Activated CD8-positive, alpha-beta memory T cell treated with anti-CD3 and anti-CD28 coated beads, Interleukin-2, amount 50 U/mL, for 1 hour (primary cell): ENCODE measurements at regions not wholly inside any gene's neighbourhood (a gene's known extent, or its start where the extent isn't known, plus 50 kb on each side); places are given as distances from the start of the nearest gene placed in this dataset.
"Not testable (repeated sequence)": the region's sequence is repeated elsewhere in the genome, so short reads cannot be mapped to it uniquely, and the experiment has no call there.

Experiments
- DNase-seq: peaks from one replicate; pipeline ENCODE4 v3.0.0-alpha.2; 2020; ENCODE audit errors: extremely low read depth

DNA sequence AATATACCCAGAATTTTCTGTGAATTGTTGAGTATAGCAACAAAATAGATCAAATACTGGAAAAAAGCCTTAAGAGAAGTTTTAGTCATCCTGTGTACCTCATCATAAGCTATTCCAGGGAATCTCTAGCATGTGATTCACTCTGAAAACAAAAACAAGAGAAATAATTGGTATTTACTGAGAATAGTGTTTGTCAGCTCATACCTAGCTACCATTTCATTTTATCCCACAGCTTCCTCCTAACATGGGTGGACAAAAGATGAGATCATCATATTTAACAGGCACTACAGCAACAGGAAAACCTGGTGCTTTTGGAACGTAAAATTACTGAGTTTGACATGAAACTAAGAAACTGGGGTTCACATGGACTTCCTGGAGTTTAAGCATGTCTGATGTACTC is 753.5 kb upstream of the NECTIN3 start:
- DNase-seq, result no peak

DNA sequence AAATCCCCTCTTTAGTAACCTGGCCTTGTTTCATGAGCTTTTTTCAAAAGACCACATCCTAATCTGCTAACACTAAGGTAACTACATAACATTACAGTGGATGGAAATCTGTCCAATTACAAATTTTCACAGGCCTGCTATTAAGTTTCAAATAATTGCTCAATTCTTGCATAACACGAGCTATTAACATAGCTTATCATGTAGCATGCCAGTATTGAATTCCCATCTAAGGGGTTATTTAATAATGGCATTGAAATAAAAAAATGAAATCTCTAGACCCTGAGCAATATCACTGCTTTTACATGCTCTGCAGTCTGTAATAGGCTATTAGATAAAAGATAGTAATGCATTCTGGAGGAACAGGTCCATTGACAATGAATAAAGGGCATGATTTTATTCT is 748.3 kb upstream of the NECTIN3 start:
- DNase-seq, result no peak

DNA sequence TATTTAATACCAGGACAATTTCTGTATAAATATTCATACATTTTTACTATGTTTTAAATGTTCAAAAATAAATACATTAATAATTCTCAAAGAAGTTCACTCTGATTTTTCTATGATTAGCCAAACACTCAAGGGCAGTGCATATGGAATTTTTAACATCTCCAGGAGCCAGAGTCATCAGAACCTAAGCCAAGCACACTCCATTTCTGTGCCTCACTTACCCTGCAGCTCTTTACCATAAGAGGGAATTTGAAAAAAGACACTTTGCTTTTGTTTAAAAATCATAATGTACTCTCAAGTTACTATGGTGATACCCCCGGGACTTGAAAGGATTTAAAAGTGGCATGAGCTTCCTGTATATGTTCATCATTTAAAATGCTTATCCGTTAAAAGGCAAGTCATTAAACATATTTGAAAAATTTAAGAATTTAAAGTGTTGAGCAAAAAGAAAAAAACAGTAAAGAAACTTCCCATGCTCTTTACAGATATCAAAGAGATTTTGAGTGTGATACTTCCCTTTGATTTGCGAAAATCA is 747.4 kb upstream of the NECTIN3 start:
- no peak for DNase-seq

DNA sequence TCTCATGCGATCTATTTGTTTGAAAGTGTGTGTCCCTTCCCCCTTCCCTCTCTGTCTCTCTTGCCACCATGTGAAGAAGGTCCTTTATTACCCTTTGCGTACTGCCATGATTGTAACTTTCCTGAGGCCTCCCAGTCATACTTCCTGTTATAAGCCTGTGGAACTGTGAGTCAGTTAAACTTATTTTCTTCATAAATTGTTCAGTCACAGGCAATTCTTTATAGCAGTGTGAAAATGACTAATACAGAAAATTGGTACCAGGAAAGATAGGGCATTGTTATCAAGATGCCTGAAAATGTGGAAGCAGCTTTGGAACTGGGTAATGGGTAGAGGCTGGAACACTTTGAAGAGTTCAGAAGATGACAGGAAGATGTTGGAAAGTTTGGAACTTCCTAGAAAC is 743.7 kb upstream of the NECTIN3 start:
- no peak for DNase-seq

DNA sequence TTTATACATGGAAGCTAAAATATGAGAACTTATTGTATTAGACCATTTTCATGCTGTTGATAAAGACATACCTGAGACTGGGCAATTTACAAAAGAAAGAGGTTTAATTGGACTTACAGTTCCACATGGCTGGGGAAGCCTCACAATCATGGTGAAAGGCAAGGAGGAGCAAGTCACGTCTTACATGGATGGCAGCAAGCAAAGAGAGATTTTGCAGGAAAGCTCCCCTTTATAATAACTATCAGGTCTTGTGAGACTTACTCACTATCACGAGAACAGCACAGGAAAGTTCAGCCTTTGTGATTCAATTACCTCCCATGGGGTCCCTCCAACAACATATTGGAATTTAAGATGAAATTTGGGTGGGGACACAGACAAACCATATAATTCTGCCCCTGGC is 740.1 kb upstream of the NECTIN3 start:
- DNase-seq, result not testable (repeated sequence)

DNA sequence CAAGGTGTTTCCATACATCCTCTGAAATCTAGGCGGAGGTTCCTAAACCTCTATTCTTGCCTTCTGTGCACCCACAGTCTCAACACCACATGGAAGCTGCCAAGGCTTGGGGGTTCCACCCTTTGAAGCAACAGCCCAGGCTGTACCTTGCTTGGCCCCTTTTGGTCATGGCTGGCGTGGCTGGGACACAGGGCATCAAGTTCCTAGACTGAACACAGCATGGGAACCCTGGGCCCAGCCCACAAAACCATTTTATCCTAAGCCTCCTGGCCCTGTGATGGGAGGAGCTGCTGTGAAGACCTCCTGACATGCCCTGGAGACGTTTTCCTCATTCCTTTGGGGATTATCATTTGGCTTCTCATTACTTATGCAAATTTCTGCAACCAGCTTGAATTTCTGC is 739.0 kb upstream of the NECTIN3 start:
- no peak for DNase-seq

DNA sequence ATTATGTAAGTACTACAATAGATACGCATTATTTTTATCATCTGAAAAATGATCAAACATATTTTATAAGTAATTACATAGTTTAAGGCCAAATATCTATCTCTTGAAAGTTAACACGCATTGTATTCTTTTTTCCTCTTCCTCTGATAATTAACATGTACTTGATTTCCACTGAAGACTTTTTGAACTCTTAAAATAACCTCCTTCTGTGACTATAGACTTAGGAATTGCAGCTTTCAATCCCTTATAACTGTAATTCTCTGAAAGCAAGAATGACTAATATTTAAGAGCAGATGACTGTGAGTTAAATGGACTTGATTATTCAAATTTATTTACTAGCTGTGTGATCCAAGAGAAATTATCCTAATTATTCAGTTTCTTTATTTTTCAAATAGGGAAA is 730.6 kb upstream of the NECTIN3 start:
- no peak for DNase-seq

DNA sequence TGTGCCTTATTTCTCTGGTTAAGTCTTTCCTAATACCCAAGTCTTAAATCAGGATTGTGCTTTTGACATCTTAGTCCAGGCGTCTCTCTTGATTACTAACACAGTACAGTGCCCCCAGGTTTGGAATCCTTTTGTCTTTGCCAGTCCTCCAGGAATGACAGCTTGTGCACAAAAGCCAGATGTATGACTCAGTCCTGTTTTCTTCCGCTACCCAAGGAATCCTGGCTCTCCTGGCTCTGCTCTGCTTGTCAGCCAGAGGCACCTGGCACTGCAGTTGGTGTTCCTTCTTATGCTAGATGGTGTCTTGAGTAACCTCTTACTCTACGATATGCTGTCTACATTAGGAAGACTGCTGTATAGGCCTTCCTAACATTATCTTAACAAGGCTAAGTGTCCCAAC is 728.2 kb upstream of the NECTIN3 start:
- DNase-seq, result no peak

DNA sequence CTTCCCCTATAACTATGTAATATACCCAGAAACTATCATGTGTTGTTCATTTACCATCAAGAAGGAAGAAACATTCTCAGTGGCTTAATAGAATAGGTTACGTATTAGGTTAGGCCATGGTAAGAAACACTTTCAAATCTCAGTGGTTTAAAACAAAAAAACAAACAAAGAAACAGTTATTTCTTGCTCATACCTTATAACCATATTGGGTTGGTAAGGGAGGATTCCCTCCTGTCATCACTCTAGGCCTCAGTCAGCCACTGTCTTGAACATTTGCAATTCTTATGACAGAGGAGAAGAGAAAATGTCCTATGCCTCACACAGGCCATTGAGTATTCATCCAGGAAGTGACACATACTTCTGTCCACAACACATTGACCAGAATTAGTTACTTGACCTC is 727.7 kb upstream of the NECTIN3 start:
- DNase-seq, result no peak

DNA sequence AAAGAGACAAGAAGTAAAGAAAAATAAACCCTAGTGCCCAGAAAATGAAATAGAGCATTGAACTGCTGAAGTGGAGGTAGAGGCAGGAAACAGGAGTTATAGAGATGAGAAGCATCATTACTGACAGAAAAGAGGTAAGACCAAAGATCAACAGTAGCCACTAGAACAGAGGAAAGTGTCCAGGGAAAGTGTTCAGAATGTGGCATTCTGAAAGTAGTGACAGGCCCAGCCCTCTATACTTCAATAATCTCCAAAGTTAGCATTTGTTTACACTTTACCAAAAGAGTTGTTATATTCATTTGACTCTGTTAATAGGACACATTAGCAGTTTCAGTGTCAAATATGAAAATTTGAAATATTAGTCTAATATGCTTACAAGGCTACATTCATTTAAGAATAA is 727.1 kb upstream of the NECTIN3 start:
- DNase-seq, result no peak

DNA sequence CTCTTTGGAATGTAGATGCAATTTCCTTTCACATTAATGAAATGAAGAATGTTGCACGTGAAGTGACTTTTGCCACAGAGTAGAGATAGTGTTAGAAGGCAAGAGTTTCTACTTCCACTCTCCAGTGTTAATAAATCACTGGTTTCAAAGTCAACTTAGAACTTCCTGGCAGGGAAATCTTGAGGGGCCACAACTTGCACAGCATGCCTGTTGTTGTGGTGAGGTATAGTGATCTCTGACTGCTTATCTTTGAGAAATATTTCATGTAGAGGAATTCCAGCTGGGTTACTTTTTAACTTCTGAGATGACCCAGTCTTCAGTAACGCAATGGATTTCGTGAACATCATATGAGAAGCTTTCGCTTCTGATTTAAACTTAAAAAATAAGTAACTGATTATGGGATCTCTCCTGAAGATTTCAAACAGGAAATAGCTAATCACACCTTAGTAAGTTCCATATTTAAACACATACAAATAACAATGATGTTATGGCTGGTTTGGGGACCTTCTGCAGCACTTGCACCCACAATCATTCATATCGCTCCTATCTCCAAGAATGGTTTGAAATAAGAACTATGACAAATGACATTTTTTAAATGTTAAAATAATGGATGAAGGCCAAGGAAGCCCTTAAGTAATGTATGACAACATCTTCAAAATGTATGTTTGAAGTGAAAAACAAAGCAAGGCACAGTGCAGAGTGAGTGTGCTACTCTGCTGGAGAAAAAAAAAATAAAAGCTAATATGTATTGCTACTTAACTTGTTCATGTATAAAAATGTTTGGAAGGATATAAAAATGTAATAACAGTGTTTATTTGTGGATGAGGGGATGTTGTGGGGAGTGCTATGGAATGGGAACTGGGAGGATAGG is 726.5 kb upstream of the NECTIN3 start:
- no peak for DNase-seq

DNA sequence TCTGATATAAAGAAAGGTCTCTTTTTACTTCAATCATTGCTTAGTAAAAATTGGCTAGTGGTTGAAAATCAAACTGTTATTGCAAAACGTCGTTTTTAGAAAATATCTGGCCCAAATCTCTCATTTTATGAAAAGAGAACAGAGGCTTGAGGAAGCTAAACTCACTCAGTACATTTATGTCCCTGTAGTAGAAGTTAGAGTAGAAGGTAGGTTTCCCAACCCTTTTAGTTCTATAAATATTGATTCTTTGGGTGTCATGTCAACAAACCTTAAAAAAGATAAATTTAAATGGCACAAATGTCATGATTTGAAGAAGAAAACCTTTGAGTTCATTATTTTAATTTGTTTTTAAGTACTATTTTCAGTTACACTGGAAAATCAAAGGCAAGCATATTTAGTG is 722.3 kb upstream of the NECTIN3 start:
- no peak for DNase-seq

DNA sequence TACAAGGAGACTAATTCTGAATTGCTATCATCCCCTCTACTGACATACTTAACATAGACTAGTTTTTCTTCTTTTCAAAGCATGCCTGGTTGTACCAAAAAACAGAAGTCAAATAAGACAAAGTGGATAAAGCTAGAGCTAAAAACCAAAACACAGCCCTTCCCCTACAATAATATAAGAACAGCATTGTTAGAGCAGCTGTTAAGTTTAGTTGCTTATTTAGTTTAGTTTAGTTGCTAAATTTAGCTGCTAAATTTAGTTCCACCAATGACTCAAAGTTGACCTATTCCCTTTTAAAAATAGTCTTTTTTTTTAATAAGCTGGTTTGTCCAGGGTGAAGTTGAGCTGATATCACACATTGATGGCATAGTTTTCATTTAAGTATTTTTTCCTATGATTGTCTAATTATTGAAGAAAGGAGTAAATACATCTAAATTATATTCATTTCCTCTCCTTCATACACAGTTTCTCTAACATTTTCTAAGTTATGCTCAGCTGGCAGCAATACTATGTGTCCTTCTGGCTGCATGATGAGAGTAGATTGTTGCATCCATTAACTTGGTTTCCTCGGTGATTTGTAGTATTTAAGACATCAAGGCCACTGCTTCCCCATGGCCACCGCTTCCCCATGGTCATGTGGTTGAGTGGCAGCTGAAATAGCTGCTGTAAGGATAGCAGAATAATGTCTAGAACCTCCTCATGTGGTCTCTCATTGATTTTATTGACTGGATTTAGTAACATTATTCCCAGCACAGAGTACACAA is 718.6 kb upstream of the NECTIN3 start:
- no peak for DNase-seq

DNA sequence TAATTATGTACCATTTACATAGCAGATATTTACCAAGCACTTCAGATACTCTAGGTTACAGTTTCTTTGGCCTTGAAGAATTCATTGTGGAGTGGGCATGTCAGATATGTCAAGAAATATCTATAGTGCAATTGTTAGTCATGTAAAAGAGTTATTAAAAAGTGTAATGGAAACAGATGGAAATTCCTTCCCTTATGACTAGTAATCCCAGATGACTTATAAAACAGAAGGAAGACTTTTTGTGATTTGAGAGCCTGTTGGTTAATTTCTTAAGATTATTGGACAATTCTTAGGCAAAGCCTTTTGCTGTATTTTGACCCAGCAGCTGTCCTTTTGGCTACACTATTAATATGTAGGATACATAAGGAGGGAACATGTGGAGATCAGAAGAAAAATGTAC is 708.9 kb upstream of the NECTIN3 start:
- DNase-seq, result no peak

DNA sequence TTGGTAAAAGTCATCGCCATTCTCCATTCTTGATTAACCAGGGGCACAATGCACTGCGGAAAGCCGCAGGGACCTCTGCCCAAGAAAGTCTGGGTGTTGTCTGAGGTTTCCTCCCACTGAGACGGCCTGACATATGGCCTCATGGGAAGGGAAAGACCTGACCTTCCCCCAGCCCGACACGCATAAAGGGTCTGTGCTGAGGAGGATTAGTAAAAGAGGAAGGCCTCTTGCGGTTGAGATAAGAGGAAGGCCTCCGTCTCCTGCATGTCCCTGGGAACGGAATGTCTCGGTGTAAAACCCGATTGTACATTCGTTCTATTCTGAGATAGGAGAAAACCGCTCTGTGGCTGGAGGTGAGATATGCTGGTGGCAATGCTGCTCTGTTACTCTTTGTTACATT is 704.3 kb upstream of the NECTIN3 start:
- not testable (repeated sequence) for DNase-seq

DNA sequence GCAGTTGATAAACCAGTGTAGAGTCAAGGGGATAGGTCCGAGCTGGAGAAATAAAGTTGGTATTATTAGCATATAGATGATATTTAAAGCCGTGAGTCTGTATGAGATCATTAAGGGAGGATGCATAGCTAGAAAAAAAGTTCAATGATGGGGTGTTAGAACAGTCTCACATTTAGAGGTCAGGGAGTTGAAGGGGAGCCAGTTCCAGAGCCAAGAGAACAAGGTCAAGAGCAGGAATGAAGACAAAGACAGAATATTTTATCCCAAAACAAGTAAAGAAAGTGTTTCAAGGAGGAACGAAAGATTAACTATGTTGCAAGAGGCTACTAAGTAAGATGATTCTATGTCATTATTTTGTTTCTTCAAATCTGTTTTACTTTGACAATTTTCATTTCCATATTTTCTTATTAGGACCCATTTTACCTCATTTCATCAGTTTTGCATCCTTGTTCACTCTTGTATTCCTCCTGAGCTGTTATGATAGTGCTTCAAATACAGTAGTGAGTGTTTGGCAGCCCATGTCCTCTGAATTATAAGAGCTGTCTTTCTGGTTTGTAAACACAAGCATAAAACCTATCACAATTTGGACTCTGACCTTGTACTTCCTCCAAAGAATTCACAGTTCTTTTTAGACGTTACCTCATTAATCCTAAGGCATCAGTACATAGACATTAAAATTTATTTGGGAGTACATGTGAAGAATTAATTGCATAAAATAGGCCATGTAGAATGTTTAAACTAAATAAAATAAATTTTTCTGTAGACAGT is 695.7 kb upstream of the NECTIN3 start:
- DNase-seq, result no peak

DNA sequence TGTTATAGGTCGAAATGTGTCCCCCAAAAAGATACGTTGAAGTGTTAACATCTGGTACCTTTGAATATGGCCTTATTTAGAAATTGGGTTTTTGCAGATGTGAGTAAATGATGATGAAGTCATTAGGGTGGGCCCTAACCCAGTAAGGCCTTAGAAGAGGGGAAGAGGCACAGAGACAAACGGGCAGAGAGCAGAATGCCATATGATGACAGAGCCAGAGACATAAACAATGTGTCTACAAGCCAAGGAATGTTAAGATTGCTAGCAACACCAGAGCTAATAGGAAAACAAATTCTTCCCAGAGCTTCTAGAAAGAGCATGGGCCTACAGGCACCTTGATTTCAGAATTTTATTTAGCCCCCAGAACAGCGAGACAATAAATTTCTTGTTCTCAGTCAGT is 693.1 kb upstream of the NECTIN3 start:
- no peak for DNase-seq

DNA sequence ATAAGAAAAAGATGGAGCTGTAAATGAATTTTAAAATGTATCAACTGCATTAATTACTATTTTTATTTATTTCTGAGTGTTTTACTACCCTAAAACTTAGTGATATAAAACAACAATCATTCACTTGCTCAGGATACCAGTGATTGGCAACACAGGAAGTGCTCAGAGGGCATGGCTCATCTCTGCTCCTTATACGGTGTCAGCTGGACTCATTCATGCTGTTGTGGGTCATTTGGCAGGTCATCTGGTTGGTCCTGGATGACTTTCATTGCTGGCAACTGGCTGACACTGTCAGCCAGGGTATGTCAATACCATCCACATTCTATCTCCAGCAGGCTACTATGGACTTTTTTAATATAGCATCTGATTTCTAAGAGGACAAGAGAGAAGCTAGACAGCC is 689.6 kb upstream of the NECTIN3 start:
- no peak for DNase-seq

DNA sequence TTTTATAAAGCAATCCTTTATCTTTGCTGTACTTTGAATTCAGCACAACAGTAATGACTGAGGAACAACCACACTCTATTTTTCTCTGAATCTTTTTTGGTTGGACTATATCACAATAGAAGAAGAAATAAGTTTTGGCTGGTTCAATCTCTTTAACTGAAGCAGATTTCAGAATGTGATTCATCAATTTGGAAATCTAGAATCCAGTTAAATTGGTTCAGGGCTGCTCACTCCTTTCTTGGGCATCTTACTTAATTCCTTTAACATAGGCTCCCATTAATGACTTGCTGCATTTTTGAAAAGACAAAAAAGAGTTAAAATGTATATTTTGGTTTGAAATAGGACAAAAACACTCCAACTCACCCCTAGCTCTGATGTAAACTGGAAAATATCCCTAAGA is 688.3 kb upstream of the NECTIN3 start:
- DNase-seq, result no peak

DNA sequence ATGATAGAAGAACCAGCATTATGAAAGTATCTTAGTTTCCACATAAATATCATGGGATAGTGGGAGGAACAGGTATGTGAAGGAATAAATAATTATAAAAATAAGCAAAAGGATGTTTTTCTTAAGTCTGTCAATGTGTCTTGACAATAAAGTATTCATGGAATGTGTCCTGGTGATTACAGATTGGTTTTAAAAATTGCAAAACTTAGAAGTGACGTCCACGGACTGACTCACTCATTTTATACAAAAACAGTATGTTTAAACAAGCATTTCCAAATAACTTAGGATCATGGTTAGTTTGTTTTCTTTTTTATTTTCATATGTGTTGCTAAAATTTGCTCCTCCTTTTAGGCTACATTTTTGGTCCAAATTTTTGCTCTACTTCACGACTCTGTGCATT is 687.0 kb upstream of the NECTIN3 start:
- DNase-seq, result no peak

DNA sequence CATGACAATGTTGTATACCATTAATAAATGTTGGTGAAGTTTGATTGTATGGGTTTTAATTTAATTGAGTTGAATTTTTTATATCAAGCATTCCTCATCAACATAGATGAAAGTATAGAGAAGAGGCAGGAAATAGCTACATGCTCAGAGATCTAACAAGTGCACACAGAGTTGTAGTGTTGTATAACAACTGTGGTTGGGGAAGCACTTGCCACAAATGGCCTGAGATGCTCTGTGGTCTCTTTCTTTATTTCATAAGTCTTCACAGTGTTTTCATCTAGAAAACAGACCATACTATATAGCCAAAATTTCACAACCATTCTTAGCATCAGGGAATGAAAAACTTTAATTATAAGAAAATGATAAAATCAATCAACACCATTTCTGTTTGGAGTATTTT is 682.6 kb upstream of the NECTIN3 start:
- DNase-seq, result no peak

DNA sequence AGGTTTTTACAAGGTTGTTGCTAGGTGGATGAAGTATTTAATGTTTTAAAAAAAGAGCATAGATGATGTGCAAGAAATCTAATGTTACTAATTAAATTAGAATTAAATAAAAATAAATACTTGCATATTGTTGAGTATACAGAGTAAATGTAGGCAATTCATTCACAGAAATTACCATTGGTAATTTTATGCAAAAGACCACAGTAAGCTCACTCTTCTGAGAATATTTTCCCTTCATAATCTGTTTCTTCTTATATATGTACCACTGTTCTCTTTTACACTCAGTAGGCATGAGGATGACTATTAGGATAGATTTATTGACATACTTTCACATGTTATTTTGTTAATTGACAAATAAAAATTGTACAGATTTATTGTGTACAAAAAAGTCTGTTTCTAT is 681.2 kb upstream of the NECTIN3 start:
- DNase-seq, result no peak
